ENCODE measurements at regions not wholly inside any gene's neighbourhood (a gene's known extent, or its start where the extent isn't known, plus 50 kb on each side); places are given as distances from the start of the nearest gene placed in this dataset.

GRCh38 chr14:58697930-58698642 lies 60.3 kb downstream of the DACT1 start:
- DNase-seq (ENCODE audit: low spot score) (no peak), FAIRE-seq (no peak)

GRCh38 chr14:58699681-58700205 lies 62.0 kb downstream of the DACT1 start:
- DNase-seq (ENCODE audit: low spot score) (no peak), FAIRE-seq (no peak)

GRCh38 chr14:58701156-58701555 lies 63.4 kb downstream of the DACT1 start:
- FAIRE-seq (no peak), DNase-seq (ENCODE audit: low spot score) (no peak)

GRCh38 chr14:58701604-58702003 lies 63.8 kb downstream of the DACT1 start:
- FAIRE-seq = no peak
- DNase-seq (ENCODE audit: low spot score) = no peak

GRCh38 chr14:58702441-58703160 lies 64.8 kb downstream of the DACT1 start:
- FAIRE-seq (no peak), DNase-seq (ENCODE audit: low spot score) (no peak)

GRCh38 chr14:58703161-58703506 lies 65.4 kb downstream of the DACT1 start:
- DNase-seq (ENCODE audit: low spot score) (no peak), FAIRE-seq (no peak)

GRCh38 chr14:58705066-58705465 lies 67.3 kb downstream of the DACT1 start:
- DNase-seq (ENCODE audit: low spot score) = no peak
- FAIRE-seq = no peak

- DNase-seq (ENCODE audit: low spot score) (no peak), FAIRE-seq (no peak)
Observed at GRCh38 chr14:58707949-58708348, 70.2 kb downstream of the DACT1 start.

- DNase-seq (ENCODE audit: low spot score) (no peak), FAIRE-seq (no peak)
Observed at GRCh38 chr14:58709949-58710348, 72.2 kb downstream of the DACT1 start.

- DNase-seq (ENCODE audit: low spot score) (no peak), FAIRE-seq (no peak)
Observed at GRCh38 chr14:58711382-58711781, 73.6 kb downstream of the DACT1 start.

- FAIRE-seq (no peak), DNase-seq (ENCODE audit: low spot score) (no peak)
Observed at GRCh38 chr14:58712357-58712756, 74.6 kb downstream of the DACT1 start.

GRCh38 chr14:58713677-58714076 lies 75.9 kb downstream of the DACT1 start:
- DNase-seq (ENCODE audit: low spot score) = no peak
- no peak for FAIRE-seq

- DNase-seq (ENCODE audit: low spot score) (no peak), FAIRE-seq (no peak)
Observed at GRCh38 chr14:58716706-58717105, 78.9 kb downstream of the DACT1 start.

GRCh38 chr14:58717211-58717610 lies 79.4 kb downstream of the DACT1 start:
- FAIRE-seq = no peak
- no peak for DNase-seq (ENCODE audit: low spot score)

- no peak for DNase-seq (ENCODE audit: low spot score)
- FAIRE-seq = no peak
Observed at GRCh38 chr14:58717813-58718212, 80.1 kb downstream of the DACT1 start.

GRCh38 chr14:58718226-58719205 lies 80.8 kb downstream of the DACT1 start:
- FAIRE-seq (no peak), DNase-seq (ENCODE audit: low spot score) (no peak)

- no peak for FAIRE-seq
- DNase-seq (ENCODE audit: low spot score) = no peak
Observed at GRCh38 chr14:58721723-58722122, 84.0 kb downstream of the DACT1 start.

- DNase-seq (ENCODE audit: low spot score) (no peak), FAIRE-seq (no peak)
Observed at GRCh38 chr14:58722441-58722840, 84.7 kb downstream of the DACT1 start.

GRCh38 chr14:58724206-58724605 lies 86.4 kb downstream of the DACT1 start:
- no peak for FAIRE-seq
- DNase-seq (ENCODE audit: low spot score) = no peak

- FAIRE-seq = no peak
Observed at GRCh38 chr14:58724702-58725101, 86.9 kb downstream of the DACT1 start.

GRCh38 chr14:58725226-58725625 lies 87.5 kb downstream of the DACT1 start:
- FAIRE-seq (no peak), DNase-seq (ENCODE audit: low spot score) (no peak)

More at GRCh38 chr14:58724702-58725101, 86.9 kb downstream of the DACT1 start:
- DNase-seq (ENCODE audit: low spot score) = no peak

- no peak for DNase-seq (ENCODE audit: low spot score)
- FAIRE-seq = no peak
Observed at GRCh38 chr14:58725871-58726270, 88.1 kb downstream of the DACT1 start.

Data from RCC 7860 (cell line).